ENCODE measurements at regions not wholly inside any gene's neighbourhood (a gene's known extent, or its start where the extent isn't known, plus 50 kb on each side); places are given as distances from the start of the nearest gene placed in this dataset.

DNA sequence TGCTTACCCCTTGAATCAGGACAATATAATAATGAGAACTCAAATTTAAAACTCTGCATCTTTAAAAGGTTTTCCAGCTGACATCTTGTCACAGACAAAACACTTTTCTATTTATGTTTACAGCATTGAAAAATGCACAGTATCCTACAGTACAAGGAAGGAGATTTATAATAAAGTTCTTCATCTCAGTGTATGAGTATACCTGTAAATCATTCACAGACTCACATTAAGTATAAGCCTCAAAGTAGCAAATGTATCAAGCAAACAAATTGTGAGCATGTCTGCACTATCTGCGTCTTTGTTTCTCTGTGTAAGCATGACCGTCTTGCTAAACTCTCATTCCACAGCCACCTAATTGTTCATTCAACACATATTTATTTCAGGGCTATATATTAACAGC lies 52.8 kb downstream of the PPP1R2C start:
- DNase-seq (ENCODE audit: low read depth, low spot score), result no peak

DNA sequence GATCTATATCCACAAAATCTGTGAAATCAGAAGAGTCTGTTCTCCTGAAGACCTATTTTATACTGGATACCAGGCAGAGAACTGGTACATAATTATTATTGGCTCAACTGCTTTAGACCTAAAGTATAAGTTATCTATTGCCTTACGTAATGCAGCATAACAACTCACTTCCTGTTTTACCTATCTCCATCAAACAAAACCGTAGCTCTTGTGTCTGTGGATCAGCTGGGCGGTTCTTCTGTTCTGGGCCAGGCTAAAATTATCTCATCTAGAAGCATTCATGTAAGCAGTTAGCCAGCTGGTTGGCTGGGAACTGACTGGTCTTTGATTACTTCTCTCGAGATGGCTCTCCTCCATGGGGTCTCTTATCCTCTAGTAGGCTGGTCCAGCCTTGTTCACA lies 57.8 kb downstream of the PPP1R2C start:
- DNase-seq (ENCODE audit: low read depth, low spot score), result no peak

DNA sequence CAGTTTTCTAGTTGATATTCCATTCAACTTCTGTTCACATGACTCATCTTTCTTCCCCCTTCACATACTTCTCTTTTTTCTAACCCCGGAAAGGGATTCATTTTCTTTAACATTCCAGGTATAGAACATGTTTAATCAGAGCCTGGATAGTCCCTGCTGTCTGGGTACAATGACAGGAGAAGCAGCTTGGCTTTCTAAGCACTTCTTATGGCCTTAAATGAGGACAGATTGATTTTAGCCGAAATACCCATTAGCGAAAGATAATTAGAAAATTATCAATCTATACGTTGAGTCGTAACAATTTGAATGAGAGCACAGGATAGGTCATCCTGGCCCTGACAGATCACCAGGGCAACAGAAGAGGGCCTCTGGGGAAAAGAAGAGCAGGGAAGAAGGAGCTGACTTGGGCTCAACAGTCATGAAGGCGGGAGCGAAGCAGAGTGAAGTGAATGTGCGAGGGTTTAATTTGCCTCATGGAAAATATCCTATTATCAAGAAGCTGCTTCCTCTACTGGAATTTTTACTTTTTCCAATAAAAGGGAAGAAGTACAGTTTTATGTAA lies 62.2 kb downstream of the PPP1R2C start:
- DNase-seq (ENCODE audit: low read depth, low spot score), result no peak

GRCh38 chrX:42714981-42715700 lies 62.8 kb downstream of the PPP1R2C start:
- peak; percentile 45 for DNase-seq (ENCODE audit: low read depth, low spot score)

- DNase-seq (ENCODE audit: low read depth, low spot score), result no peak
These were observed 67.5 kb downstream of the PPP1R2C start for GRCh38 chrX:42710452-42710851.

DNA sequence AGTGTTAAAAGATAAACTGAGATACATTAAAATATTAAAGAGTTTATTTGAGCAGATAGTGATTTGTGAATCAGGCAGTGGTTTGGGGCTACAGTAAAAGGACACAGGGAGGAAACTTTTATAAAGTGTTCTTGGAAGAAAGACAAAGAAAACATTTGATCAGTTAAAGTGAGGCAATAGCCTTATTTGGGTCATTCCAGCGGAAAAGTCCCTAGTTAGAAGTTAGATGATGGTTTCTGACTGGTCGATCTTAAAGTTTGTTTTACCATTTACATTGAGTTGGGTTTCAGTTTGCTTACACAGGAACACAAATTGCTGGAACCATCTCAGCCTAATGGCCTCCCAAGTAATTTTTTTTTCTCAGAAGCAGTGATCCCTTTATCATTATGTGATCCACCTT lies 69.7 kb downstream of the PPP1R2C start:
- no peak for DNase-seq (ENCODE audit: low read depth, low spot score)

GRCh38 chrX:42707742-42708141 lies 70.2 kb downstream of the PPP1R2C start:
- DNase-seq (ENCODE audit: low read depth, low spot score), result no peak

DNA sequence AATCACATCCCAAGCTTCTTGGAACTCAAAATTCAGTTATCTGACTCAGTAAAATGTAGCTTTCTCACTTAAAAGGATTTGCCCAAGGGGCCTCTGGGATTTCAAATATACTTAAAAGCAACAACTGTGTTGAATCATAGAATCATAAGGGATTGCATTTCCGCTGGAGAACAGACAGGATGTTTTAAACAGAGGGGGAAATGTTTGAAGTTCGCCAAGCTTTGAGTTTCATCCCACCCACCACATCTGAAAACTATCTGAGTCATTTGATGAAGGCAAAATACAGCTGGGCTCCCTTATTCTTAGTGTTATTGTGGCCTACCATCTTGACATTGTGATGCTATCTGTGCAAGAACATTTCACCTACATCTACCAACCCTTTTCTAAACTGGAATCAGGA lies 73.5 kb downstream of the PPP1R2C start:
- no peak for DNase-seq (ENCODE audit: low read depth, low spot score)

- no peak for DNase-seq (ENCODE audit: low read depth, low spot score)
These were observed 80.4 kb downstream of the PPP1R2C start for GRCh38 chrX:42697544-42697943.

GRCh38 chrX:42696536-42697124 lies 81.3 kb downstream of the PPP1R2C start:
- no peak for DNase-seq (ENCODE audit: low read depth, low spot score)

- no peak for DNase-seq (ENCODE audit: low read depth, low spot score)
These were observed 82.1 kb downstream of the PPP1R2C start for GRCh38 chrX:42695800-42696358.

DNA sequence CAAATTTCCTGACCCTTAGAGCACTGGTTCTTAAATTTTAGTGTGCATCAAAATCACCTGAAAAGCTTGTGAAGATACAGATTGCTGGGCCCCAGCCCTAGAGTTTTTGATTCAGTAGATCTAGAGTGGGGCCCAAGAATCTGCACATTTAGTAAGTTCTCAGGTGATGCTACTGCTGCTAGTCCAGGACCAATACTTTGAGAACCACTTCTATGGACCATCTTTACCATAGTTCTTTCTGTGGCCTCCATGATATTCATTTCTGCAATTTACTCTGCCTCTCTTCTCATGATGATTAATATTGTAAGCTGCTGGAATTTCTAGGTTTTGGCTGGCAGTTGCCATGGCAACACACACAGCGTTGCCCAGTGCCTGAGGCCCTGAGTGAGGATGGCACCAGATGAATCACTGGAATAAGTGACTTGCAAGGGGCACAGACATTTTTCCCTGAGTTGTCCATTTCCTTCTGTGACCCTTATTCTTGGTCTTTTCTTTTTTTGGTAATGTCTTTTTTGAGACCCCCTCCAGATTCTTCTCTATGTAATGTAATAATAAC lies 83.6 kb downstream of the PPP1R2C start:
- DNase-seq (ENCODE audit: low read depth, low spot score), result no peak

- DNase-seq (ENCODE audit: low read depth, low spot score), result no peak
These were observed 86.8 kb downstream of the PPP1R2C start for GRCh38 chrX:42691196-42691595.

GRCh38 chrX:42686706-42687105 lies 91.3 kb downstream of the PPP1R2C start:
- DNase-seq (ENCODE audit: low read depth, low spot score), result no peak

- DNase-seq (ENCODE audit: low read depth, low spot score), result no peak
These were observed 91.7 kb downstream of the PPP1R2C start for GRCh38 chrX:42686296-42686695.

GRCh38 chrX:42684065-42684464 lies 93.9 kb downstream of the PPP1R2C start:
- DNase-seq (ENCODE audit: low read depth, low spot score), result no peak

DNA sequence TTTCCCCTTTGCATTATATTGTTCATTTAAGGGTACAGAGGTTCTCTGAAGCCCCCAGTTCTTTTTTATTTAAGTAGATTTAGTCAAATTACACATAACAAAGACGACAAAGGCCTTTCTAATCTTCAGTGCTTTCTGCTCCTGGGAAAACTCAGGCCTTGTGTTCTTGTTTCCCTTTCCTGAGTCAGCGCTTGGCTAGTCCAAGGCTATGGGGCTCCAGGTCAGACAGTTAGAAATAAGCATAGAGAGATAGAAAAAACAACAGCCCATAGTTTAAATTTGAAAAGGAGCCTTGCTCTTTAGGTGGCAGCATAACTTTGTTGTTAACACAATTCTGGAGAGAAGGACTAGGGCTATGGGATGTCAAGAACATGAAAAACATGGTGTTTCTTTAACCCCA lies 97.3 kb downstream of the PPP1R2C start:
- DNase-seq (ENCODE audit: low read depth, low spot score), result peak; percentile 45

DNA sequence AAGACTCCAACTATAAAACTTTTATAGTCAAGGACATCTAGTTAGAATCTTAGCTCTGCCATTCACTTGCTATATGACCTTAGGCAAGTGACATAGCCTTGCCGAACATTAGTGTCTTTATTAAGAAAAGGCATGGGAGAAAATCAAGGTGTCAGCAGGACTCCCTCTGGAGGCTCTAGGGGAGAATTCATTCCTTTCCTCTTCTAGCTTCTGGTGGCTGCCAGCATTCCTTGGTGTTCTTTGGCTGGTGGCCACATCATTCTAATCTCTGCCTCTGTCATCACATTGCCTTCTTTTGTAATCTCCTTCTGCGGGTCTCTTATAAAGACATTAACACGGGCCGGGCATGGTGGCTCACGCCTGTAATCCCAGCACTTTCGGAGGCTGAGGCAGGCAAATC lies 99.8 kb downstream of the PPP1R2C start:
- no peak for DNase-seq (ENCODE audit: low read depth, low spot score)

DNA sequence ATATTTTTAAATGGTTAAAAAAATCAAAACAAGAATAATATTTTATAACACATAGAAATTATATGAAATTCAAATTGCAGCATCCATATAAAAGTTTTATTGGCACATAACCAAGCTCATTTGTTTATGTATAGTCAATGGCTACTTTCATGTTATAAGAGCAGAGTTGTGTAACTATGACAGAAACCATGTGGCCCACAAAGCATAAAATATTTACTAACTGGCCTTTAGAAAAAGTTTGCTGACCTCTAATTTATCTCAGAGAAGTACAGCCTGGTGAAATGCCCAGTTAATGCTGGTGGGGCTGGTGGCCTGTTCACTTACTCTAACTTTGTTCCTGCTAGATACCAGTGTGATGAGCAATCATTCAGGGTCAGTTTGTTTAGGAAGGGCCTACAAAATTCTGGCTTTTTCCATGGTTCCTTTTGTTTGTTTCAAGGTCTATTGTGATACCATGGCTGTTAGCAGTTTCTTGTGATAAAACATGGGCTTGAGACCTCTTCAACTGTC lies 104.6 kb downstream of the PPP1R2C start:
- no peak for DNase-seq (ENCODE audit: low read depth, low spot score)

GRCh38 chrX:42664680-42665079 lies 113.3 kb downstream of the PPP1R2C start:
- DNase-seq (ENCODE audit: low read depth, low spot score), result no peak

- no peak for DNase-seq (ENCODE audit: low read depth, low spot score)
These were observed 149.5 kb downstream of the PPP1R2C start for GRCh38 chrX:42628471-42628870.

- DNase-seq (ENCODE audit: low read depth, low spot score), result no peak
These were observed 150.1 kb downstream of the PPP1R2C start for GRCh38 chrX:42627891-42628290.
